ENCODE measurements at regions not wholly inside any gene's neighbourhood (a gene's known extent, or its start where the extent isn't known, plus 50 kb on each side); places are given as distances from the start of the nearest gene placed in this dataset.

GRCh38 chr2:120466704-120467054, 120.7 kb downstream of the INHBB start:
- Histone ChIP-seq H3K4me2 (ENCODE audit: insufficient read depth, low read length) (no peak overlapping the region), H3K27ac (ENCODE audit: low read length) (no peak overlapping the region), H3K4me1 (ENCODE audit: insufficient read depth, low read length) (no peaks in the 10 kb centered on the region), H3K9me3 (ENCODE audit: insufficient read depth, low read length, severe bottlenecking) (no peaks in the 10 kb centered on the region), H3K27me3 (ENCODE audit: insufficient read depth, low read length, poor library complexity) (no peaks in the 10 kb centered on the region), H3K9ac (ENCODE audit: low read depth, low read length) (no peak overlapping the region), H3K36me3 (ENCODE audit: insufficient read depth, low read length) (no peaks in the 10 kb centered on the region), H3K79me2 (ENCODE audit: insufficient read depth, low read length) (no peaks in the 10 kb centered on the region), H4K20me1 (ENCODE audit: insufficient read depth, low read length) (no peaks in the 10 kb centered on the region), H2AFZ (ENCODE audit: low read depth, low read length) (no peak overlapping the region), H3K4me3 (ENCODE audit: low read depth in 1 of 2, low read length in 2 of 2) (no peak overlapping the region)
- no peak for TF ChIP-seq EZH2 (IDR thresholded peaks at IDR 0.05; ENCODE audit: borderline replicate concordance, low read depth, low read length, severe bottlenecking)
- no peak for TF ChIP-seq CTCF (IDR thresholded peaks at IDR 0.05; ENCODE audit: borderline replicate concordance, extremely low read depth, low read length, poor library complexity, severe bottlenecking)
- DNase-seq = no peak
- no peak for ATAC-seq (ENCODE audit: insufficient read depth, low read depth)

DNA sequence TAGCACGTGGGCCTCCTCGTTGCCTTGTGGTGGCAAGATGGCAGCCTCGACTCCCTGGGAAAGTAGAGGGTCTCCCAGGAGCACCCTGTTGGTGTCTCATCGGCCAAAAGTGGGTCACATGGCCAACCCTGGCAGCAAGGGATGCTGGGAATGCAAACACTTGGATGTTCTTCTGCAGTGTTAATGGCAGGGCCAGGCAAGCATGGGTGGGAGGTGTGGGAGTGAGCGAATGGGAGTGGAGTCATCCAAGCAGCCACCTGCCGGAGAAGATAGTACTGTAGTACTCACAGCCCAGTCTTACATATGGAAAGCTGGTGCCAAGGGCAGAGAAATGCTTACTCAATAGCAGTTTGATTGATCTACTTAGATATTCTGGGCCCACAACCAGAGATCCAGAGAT, 122.2 kb downstream of the INHBB start:
- H3K9me3 ChIP-seq (ENCODE audit: insufficient read depth, low read length, severe bottlenecking) = no peaks in the 10 kb centered on the region
- H3K4me2 ChIP-seq (ENCODE audit: insufficient read depth, low read length) = no peak overlapping the region
- H4K20me1 ChIP-seq (ENCODE audit: insufficient read depth, low read length) = no peaks in the 10 kb centered on the region
- no peak overlapping the region for H3K27ac ChIP-seq (ENCODE audit: low read length)
- no peaks in the 10 kb centered on the region for H3K27me3 ChIP-seq (ENCODE audit: insufficient read depth, low read length, poor library complexity)
- ATAC-seq (ENCODE audit: insufficient read depth, low read depth) = no peak
- TF ChIP-seq CTCF (IDR thresholded peaks at IDR 0.05; ENCODE audit: borderline replicate concordance, extremely low read depth, low read length, poor library complexity, severe bottlenecking) = no peak
- no peaks in the 10 kb centered on the region for H3K36me3 ChIP-seq (ENCODE audit: insufficient read depth, low read length)
- H3K9ac ChIP-seq (ENCODE audit: low read depth, low read length) = no peak overlapping the region
- no peak for DNase-seq
- no peak overlapping the region for H2AFZ ChIP-seq (ENCODE audit: low read depth, low read length)
- H3K4me3 ChIP-seq (ENCODE audit: low read depth in 1 of 2, low read length in 2 of 2) = no peak overlapping the region
- no peaks in the 10 kb centered on the region for H3K79me2 ChIP-seq (ENCODE audit: insufficient read depth, low read length)
- H3K4me1 ChIP-seq (ENCODE audit: insufficient read depth, low read length) = no peaks in the 10 kb centered on the region

DNA sequence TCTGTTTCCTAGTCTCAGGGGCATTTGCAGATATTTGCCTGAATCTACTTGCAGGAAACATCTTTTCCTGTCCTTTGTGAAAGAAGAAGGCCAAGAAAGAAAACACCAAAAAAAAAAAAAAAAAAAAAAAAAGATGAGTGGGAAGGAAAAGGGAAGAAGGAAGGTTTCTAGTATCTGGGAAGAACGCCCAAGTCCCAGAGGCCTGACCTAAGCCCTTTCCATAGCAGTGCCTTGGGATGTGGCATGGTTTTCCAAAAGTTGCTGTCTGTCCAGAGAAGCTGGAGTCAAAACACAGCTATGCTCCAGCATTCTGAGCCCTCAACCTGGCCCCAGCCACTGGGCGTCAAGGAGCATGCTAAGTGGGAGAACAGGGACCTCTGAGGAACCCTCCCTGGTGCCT, 123.5 kb downstream of the INHBB start:
- Histone ChIP-seq H3K4me1 (ENCODE audit: insufficient read depth, low read length) (no peaks in the 10 kb centered on the region), H3K9me3 (ENCODE audit: insufficient read depth, low read length, severe bottlenecking) (no peaks in the 10 kb centered on the region), H3K36me3 (ENCODE audit: insufficient read depth, low read length) (no peaks in the 10 kb centered on the region), H3K79me2 (ENCODE audit: insufficient read depth, low read length) (no peaks in the 10 kb centered on the region), H3K27me3 (ENCODE audit: insufficient read depth, low read length, poor library complexity) (no peaks in the 10 kb centered on the region), H4K20me1 (ENCODE audit: insufficient read depth, low read length) (no peaks in the 10 kb centered on the region), H3K4me3 (ENCODE audit: low read depth in 1 of 2, low read length in 2 of 2) (no peak overlapping the region), H3K9ac (ENCODE audit: low read depth, low read length) (no peak overlapping the region), H2AFZ (ENCODE audit: low read depth, low read length) (no peak overlapping the region), H3K4me2 (ENCODE audit: insufficient read depth, low read length) (no peak overlapping the region), H3K27ac (ENCODE audit: low read length) (no peak overlapping the region)
- ATAC-seq (ENCODE audit: insufficient read depth, low read depth) (no peak), DNase-seq (no peak)
- TF ChIP-seq EZH2 (IDR thresholded peaks at IDR 0.05; ENCODE audit: borderline replicate concordance, low read depth, low read length, severe bottlenecking) = no peak
- TF ChIP-seq CTCF (IDR thresholded peaks at IDR 0.05; ENCODE audit: borderline replicate concordance, extremely low read depth, low read length, poor library complexity, severe bottlenecking) = no peak
